Gastroesophageal sphincter (tissue), 4 donors: ENCODE measurements at regions not wholly inside any gene's neighbourhood (a gene's known extent, or its start where the extent isn't known, plus 50 kb on each side); places are given as distances from the start of the nearest gene placed in this dataset.

Experiments used
- ATAC-seq: fragments of 150-250 bp; one replicate; pipeline ENCODE4 v1.9.1; 2016; ENCODE audit warnings: mild to moderate bottlenecking, moderate library complexity
- H3K27ac ChIP-seq, 4 donors: fragments of 200-600 bp; sonication (generic) in 3 of 4; 1 replicate in 3 of 4; 2 replicates in 1 of 4; pipeline ENCODE4 v1.5.1; 2016 to 2019
- H3K27me3 ChIP-seq: fragments of 200-600 bp; sonication (generic); one replicate; pipeline ENCODE4 v1.5.1; 2019
- H3K36me3 ChIP-seq, 2 donors: fragments of 200-600 bp; sonication (generic); one replicate each; pipeline ENCODE4 v1.5.1; 2019; ENCODE audit warnings: control low read depth in 1 of 2
- H3K4me1 ChIP-seq, 3 donors: fragments of 200-600 bp; sonication (generic); 1 replicate in 2 of 3; 2 replicates in 1 of 3; pipeline ENCODE4 v1.5.1; 2016 to 2019; ENCODE audit warnings: control low read depth in 2 of 3
- H3K4me3 ChIP-seq, 2 donors: fragments of 200-600 bp; sonication (generic); one replicate each; pipeline ENCODE4 v1.5.1; 2019; ENCODE audit warnings: mild to moderate bottlenecking in 1 of 2, moderate library complexity in 1 of 2
- H3K9me3 ChIP-seq, 3 donors: fragments of 200-600 bp; sonication (generic); one replicate each; pipeline ENCODE4 v1.5.1; 2017 to 2019; ENCODE audit warnings: control low read depth in 2 of 3
- CTCF ChIP-seq, 4 experiments: fragments of 200-600 bp in 2 of 4; fragments of 450-650 bp in 2 of 4; sonication (generic) in 1 of 4; IDR thresholded peaks; one replicate each; pipeline ENCODE4 v1.5.1; 2017 to 2019; ENCODE audit warnings: antibody characterized with exemption in 4 of 4, mild to moderate bottlenecking in 2 of 4, moderate library complexity in 2 of 4
- EP300 ChIP-seq: sonication (generic); formaldehyde crosslinking; IDR thresholded peaks from one replicate; pipeline ENCODE4 v1.6.1; 2017; ENCODE audit warnings: antibody characterized with exemption, mild to moderate bottlenecking
- POLR2A ChIP-seq, 2 donors: fragments of 450-650 bp; IDR thresholded peaks; one replicate each; pipeline ENCODE4 v1.6.1; 2017; ENCODE audit warnings: antibody characterized with exemption in 2 of 2, mild to moderate bottlenecking in 2 of 2, moderate library complexity in 1 of 2
- POLR2AphosphoS5 ChIP-seq: sonication (generic); formaldehyde crosslinking; IDR thresholded peaks from one replicate; pipeline ENCODE4 v1.6.1; 2017; ENCODE audit warnings: antibody characterized with exemption
- WGBS, 2 donors: methylation state at CpG; one replicate each; pipeline ENCODE4 v1.1.5; 2018; ENCODE audit warnings: low coverage in 1 of 2; 5-methylcytosine and 5-hydroxymethylcytosine counted together

- ATAC-seq = no peak
- no peaks in the 10 kb centered on the region for H3K36me3 ChIP-seq
- H3K27ac ChIP-seq = no peak overlapping the region
- TF ChIP-seq EP300 = no peak
- no peaks in the 10 kb centered on the region for H3K9me3 ChIP-seq
- H3K4me1 ChIP-seq = no peaks in the 10 kb centered on the region
- 27 to 35% methylated on average over 5 of the region's 5 CpGs for WGBS, 2 donors
- H3K27me3 ChIP-seq = peaks cover 4% of the 10 kb centered on the region
- H3K4me3 ChIP-seq = no peak overlapping the region
These were observed 234.6 kb downstream of the TMEM114 start for GRCh38 chr16:8355675-8356074.

GRCh38 chr16:8346294-8346693 lies 244.0 kb downstream of the TMEM114 start:
- ATAC-seq = no peak
- no peak overlapping the region for H3K4me3 ChIP-seq
- H3K36me3 ChIP-seq = no peaks in the 10 kb centered on the region
- 42 to 49% methylated on average over 3 of the region's 3 CpGs for WGBS, 2 donors
- no peak for TF ChIP-seq POLR2AphosphoS5
- TF ChIP-seq POLR2A (IDR thresholded peaks at IDR 0.05) = no peak
- no peak for TF ChIP-seq CTCF (IDR thresholded peaks at IDR 0.05)
- no peak for TF ChIP-seq EP300
- peaks cover 6% of the 10 kb centered on the region for H3K27me3 ChIP-seq
- H3K9me3 ChIP-seq = peaks cover 0 to 11% (median 0%) of the 10 kb centered on the region in 3 donors
- no peaks in the 10 kb centered on the region for H3K4me1 ChIP-seq
- H3K27ac ChIP-seq = no peak overlapping the region

- H3K36me3 ChIP-seq = no peaks in the 10 kb centered on the region
- 80% methylated on average over 2 to 4 of the region's 4 CpGs for WGBS, 2 donors
These were observed 248.0 kb downstream of the TMEM114 start for GRCh38 chr16:8342276-8342675.

DNA sequence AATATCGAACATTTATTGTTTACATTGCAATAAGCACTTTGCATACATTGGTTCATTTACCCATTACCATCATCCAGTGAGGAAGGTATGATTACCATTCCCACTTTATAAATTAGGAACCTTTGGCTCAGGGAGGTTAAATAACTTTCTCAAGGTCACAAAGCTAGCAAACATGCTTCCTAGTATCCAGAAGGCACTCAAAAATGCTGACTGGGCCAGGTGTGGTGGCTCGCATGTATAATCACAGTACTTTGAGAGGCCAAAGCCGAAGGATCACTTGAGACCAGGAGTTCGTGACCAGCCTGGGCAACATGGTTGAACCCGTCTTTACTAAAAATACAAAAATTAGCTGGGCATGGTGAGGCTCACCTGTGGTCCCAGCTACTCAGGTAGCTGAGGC lies 259.6 kb downstream of the TMEM114 start:
- Histone ChIP-seq H3K27ac (no peak overlapping the region), H3K4me3 (no peak overlapping the region), H3K9me3 (peaks cover 0 to 34% (median 0%) of the 10 kb centered on the region in 3 donors), H3K4me1 (no peaks in the 10 kb centered on the region), H3K27me3 (no peaks in the 10 kb centered on the region), H3K36me3 (no peaks in the 10 kb centered on the region)
- TF ChIP-seq POLR2AphosphoS5 (no peak), POLR2A (IDR thresholded peaks at IDR 0.05) (no peak), EP300 (no peak), CTCF (IDR thresholded peaks at IDR 0.05) (no peak)
- WGBS, 2 donors = 75 to 100% methylated on average over 1 to 5 of the region's 5 CpGs
- no peak for ATAC-seq

More at GRCh38 chr16:8342276-8342675, 248.0 kb downstream of the TMEM114 start:
- Histone ChIP-seq H3K27me3 (peaks cover 14% of the 10 kb centered on the region), H3K27ac (no peak overlapping the region), H3K4me1 (no peaks in the 10 kb centered on the region), H3K4me3 (no peak overlapping the region), H3K9me3 (peaks cover 0 to 22% (median 0%) of the 10 kb centered on the region in 3 donors)
- ATAC-seq = no peak
- TF ChIP-seq EP300 (no peak), CTCF (IDR thresholded peaks at IDR 0.05) (no peak), POLR2AphosphoS5 (no peak), POLR2A (IDR thresholded peaks at IDR 0.05) (no peak)

GRCh38 chr16:8326232-8326631 lies 264.1 kb downstream of the TMEM114 start:
- Histone ChIP-seq H3K27ac (no peak overlapping the region), H3K36me3 (no peaks in the 10 kb centered on the region), H3K4me3 (no peak overlapping the region), H3K9me3 (peaks cover 0 to 18% (median 0%) of the 10 kb centered on the region in 3 donors), H3K27me3 (no peaks in the 10 kb centered on the region), H3K4me1 (no peaks in the 10 kb centered on the region)
- WGBS, 2 donors = 66 to 68% methylated on average over 3 to 8 of the region's 9 CpGs
- ATAC-seq = no peak
- TF ChIP-seq EP300 (no peak), POLR2A (IDR thresholded peaks at IDR 0.05) (no peak), POLR2AphosphoS5 (no peak), CTCF (IDR thresholded peaks at IDR 0.05) (no peak)
